HG02970 (cell line): ENCODE measurements at regions not wholly inside any gene's neighbourhood (a gene's known extent, or its start where the extent isn't known, plus 50 kb on each side); places are given as distances from the start of the nearest gene placed in this dataset.

ENCODE experiments used
- ATAC-seq: cut with Tn5 transposase; IDR thresholded peaks from one replicate; pipeline ENCODE4 v1.9.1; 2021; ENCODE audit warnings: mild to moderate bottlenecking, moderate library complexity, moderate number of reproducible peaks; ENCODE audit not compliant: unreplicated experiment, low FRiP score

- no peak for ATAC-seq
Measured at GRCh38 chr13:74452881-74453280, 318.7 kb upstream of the KLF12 start.

GRCh38 chr13:74452176-74452575 lies 318.0 kb upstream of the KLF12 start:
- ATAC-seq = no peak

DNA sequence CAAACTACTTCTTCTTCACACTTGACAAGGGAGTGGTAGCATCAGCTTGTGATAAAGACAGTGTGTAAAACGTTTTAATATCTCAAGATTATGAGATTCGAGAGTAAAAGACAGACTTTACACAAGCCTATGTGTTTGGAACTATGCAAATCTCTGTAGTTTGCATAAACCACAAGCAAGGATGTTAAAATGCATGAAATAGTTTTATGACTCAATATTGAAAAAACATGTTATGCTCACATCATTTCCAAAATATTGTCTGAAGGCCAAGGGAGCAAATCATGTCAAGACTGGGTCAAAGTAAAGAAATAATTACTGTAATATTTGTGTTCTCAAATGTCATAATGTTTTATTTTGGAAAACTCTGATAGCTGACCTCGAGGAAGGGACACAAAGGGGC lies 316.8 kb upstream of the KLF12 start:
- no peak for ATAC-seq

DNA sequence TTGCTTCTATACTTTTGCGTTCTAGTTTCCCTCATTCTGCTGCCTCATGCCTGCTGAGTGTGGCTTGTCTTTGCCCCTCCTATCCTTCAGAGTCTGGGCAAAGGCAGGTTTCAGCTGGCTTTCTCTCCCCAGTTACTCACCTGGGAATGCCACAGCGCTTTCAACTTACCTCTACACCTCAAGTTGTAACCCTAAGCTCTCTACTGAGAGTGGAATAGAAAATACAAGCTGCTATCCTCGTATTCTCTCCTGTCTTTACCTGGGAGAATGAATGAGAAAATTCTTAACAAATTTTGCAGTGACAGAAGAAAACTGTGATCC lies 316.3 kb upstream of the KLF12 start:
- ATAC-seq = no peak

- ATAC-seq = no peak
Measured at GRCh38 chr13:74449811-74450524, 315.8 kb upstream of the KLF12 start.

- no peak for ATAC-seq
Measured at GRCh38 chr13:74444864-74445479, 310.8 kb upstream of the KLF12 start.

DNA sequence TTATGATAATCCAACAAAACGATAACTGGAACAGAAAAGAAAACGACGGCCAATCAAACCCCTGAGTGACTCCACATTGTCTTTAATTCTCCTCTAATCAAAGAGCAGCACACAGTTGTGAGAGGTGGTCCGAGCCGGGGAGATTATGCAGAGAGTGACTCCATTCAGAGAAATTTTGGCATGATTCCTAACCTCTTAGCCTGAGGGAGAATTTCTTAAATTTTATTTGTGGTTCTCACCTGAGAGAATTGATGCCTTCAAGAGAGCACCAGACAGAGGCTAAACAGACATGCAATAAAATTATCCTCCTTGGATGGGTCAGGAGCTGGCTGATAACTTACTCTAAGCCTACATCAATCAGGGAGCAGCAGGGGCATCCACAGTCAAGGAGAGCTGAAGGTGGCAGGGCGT lies 310.0 kb upstream of the KLF12 start:
- no peak for ATAC-seq

GRCh38 chr13:74443631-74444030 lies 309.4 kb upstream of the KLF12 start:
- ATAC-seq = no peak

DNA sequence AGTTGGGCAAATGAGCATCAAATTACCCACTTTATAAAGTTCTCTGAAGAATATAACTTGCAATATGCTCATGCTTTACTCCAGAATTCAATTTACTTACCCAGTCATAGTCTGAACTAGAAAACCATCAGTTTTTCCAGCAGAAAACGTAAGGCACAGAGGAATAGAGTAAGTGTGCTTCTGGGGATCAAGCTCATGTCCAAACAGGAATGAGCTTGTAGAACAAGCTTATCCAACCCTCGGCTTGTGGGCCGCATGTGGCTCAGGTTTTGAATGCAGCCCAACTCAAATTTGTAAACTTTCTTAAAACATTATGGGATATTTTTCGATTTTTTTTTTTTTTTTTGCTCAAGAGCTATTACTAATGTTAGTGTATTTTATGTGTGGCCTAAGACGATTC lies 308.5 kb upstream of the KLF12 start:
- no peak for ATAC-seq

DNA sequence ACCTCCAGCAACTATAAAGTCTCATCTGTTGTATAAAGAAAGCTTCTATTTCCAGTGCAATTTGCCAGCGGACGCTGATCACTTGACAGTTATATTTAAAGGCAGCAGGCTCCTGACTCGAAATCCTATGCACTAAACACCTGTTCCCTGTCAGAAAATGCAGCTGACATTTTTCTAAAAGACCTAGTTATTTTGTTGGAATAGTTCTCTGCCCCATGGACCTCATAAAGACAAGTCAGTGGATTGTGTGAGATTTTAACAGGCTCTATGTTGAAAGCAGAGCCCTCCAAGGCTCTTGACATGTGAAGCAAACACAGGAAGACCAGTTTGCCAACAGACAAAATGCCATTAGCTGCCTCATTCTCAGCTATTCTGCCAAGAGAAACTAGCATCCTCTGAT lies 304.7 kb upstream of the KLF12 start:
- ATAC-seq = no peak

DNA sequence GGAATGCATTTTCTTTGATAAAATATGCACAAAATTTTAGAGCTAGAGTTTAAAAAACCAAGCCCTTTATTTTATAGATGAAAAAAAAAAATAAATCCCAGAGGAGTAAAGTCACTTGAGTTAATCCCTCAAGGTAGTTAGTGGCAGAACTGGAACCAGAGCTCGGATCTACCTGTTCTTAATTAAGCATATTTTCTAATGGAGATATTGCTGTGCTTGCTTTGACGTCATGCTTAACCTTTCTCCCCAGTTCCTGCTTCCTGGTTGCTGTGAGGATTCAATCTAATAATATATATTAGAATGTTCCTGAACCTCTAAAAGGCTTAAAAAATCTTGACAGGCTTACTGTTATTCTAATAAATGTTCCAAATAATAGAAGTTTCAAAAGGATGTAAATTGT lies 300.6 kb upstream of the KLF12 start:
- no peak for ATAC-seq

- no peak for ATAC-seq
Measured at GRCh38 chr13:74424455-74424854, 290.3 kb upstream of the KLF12 start.

- ATAC-seq = no peak
Measured at GRCh38 chr13:74423434-74423833, 289.2 kb upstream of the KLF12 start.

DNA sequence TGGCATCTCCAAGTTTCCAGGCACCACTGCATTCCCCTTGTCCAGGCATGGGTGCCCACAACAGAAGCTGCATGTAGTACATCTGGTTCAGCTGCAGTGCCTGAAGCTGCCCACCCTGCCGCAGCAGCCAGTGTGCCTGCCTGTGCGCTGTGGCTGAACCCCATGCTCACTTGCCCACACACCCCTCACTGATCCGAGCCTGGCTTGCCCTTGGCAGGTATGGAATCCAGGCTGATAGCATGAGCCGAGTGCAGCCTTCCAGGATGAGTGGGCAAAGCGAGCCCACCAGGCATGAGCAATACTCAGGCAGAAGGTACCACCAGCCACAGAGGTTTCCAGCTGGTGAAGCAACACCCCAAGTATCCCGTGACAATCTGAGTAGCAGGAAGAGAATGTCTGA lies 280.3 kb upstream of the KLF12 start:
- ATAC-seq = no peak

DNA sequence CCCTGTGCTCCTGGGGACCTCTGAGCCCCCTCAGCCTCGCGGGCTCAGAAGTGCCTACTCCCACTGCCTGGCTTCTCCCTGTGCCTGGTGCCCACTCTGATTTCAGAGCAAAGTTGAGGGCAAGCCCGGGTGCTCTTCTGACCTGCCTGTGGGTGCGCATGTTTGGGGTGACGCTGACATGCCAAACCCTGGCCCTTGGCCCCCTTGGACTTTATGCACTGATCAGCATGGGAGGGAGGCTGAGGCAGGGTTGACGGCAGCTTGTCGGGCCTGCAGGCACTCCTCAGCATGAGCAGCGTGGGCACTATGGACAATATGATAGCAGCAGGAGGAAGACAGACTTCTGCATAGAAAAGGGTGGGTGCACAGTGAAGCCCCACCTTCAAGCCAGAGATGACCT lies 279.3 kb upstream of the KLF12 start:
- ATAC-seq = no peak

GRCh38 chr13:74409551-74409950 lies 275.3 kb upstream of the KLF12 start:
- no peak for ATAC-seq

DNA sequence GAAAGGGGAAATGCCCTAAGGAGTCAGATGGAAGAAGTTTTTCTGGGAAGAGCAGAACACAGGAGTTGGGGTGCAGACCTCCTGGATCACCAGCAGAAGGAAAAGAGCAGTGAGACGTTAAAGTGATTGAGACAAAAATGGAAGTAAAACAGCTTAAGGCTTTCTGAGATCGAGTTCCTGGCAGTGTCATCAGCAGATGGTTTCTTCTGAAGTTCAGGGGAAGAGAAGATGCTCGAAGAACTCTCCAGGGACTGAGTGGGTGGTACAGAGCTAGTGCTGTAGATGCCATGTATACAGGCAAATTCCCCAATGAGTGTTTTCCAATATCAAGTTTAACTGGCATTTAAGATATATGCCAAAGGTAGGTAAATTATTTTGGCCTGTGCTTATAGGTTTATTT lies 272.2 kb upstream of the KLF12 start:
- no peak for ATAC-seq

- ATAC-seq = no peak
Measured at GRCh38 chr13:74398599-74398998, 264.4 kb upstream of the KLF12 start.

DNA sequence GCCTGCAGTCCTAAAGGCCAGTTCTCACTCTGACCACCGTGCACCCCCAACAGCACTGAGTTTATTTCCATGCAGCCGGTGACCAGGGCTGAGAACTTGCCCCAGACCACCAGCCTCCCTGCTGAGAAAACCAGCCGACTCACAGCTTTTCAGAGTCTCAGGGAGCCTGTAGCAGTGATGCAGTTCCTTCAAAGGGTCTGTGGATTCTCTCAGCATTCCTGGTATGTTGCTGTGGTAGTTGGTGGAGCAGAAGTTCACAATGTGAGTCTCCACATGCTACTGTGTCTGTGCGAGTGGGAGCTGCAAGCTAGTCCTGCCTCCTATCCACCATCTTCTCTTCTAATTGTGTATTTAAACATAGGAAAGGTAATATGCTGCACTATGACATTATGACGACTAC lies 254.9 kb upstream of the KLF12 start:
- no peak for ATAC-seq

GRCh38 chr13:74388626-74389025 lies 254.4 kb upstream of the KLF12 start:
- no peak for ATAC-seq

- no peak for ATAC-seq
Measured at GRCh38 chr13:74372511-74372910, 238.3 kb upstream of the KLF12 start.

DNA sequence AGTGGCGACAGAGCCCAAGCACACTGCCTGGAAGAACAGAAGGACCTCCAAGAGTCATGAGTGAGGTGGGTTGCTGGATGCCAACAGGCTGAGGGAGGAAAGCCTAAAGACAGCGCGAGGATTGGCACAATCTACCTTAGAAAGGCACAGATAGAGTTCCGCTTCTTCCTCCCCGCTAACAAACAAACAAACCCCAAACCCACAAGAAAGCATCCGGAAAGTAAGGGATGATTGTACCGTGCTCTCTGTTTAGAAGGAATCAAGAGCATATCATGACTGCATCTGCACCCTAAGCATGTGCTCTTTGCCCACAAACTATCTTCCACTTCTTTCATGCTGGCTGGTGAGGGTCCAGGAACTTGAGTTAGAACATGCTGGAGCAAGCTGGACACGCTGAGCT lies 233.0 kb upstream of the KLF12 start:
- no peak for ATAC-seq

- ATAC-seq = no peak
Measured at GRCh38 chr13:74361274-74361673, 227.1 kb upstream of the KLF12 start.
